Smooth muscle cell (in vitro differentiated cells): ENCODE measurements at regions not wholly inside any gene's neighbourhood (a gene's known extent, or its start where the extent isn't known, plus 50 kb on each side); places are given as distances from the start of the nearest gene placed in this dataset.
"Not testable (repeated sequence)": the region's sequence is repeated elsewhere in the genome, so short reads cannot be mapped to it uniquely, and the experiment has no call there.

Experiments
- DNase-seq: peaks from one replicate; lab custom pipeline; 2025; ENCODE audit not compliant: unreplicated experiment; lab: John Stamatoyannopoulos, UW
- H2AFZ ChIP-seq: fragments of 200-600 bp; sonication (generic); 2 replicates; pipeline ENCODE4 v1.6.0; 2016; ENCODE audit warnings: antibody characterized with exemption, low read depth, mild to moderate bottlenecking
- H3F3A ChIP-seq: fragments of 200-600 bp; sonication (generic); 2 replicates; pipeline ENCODE4 v1.6.0; 2017; ENCODE audit warnings: antibody characterized with exemption, low read depth
- H3K27ac ChIP-seq: fragments of 200-600 bp; sonication (generic); 2 replicates; pipeline ENCODE4 v1.5.1; 2016; ENCODE audit warnings: low read depth, mild to moderate bottlenecking
- H3K27me3 ChIP-seq: fragments of 200-600 bp; sonication (generic); 2 replicates; pipeline ENCODE4 v1.6.1; 2016; ENCODE audit warnings: low read depth, mild to moderate bottlenecking
- H3K36me3 ChIP-seq: fragments of 200-600 bp; sonication (generic); 2 replicates; pipeline ENCODE4 v1.5.1; 2016; ENCODE audit warnings: low read depth
- H3K4me1 ChIP-seq: fragments of 200-600 bp; sonication (generic); 2 replicates; pipeline ENCODE4 v1.5.1; 2016; ENCODE audit warnings: low read depth
- H3K4me2 ChIP-seq: fragments of 200-600 bp; sonication (generic); 2 replicates; pipeline ENCODE4 v1.6.0; 2016; ENCODE audit warnings: mild to moderate bottlenecking
- H3K4me3 ChIP-seq: fragments of 200-600 bp; sonication (generic); 2 replicates; pipeline ENCODE4 v1.5.1; 2016; ENCODE audit warnings: mild to moderate bottlenecking
- H3K79me2 ChIP-seq: fragments of 200-600 bp; sonication (generic); 2 replicates; pipeline ENCODE4 v1.6.0; 2016; ENCODE audit warnings: low read depth, mild to moderate bottlenecking
- H3K9ac ChIP-seq: fragments of 200-600 bp; sonication (generic); 2 replicates; pipeline ENCODE4 v1.6.0; 2016; ENCODE audit warnings: low read depth
- H3K9me3 ChIP-seq: fragments of 200-600 bp; sonication (generic); replicated peaks from 2 replicates; pipeline ENCODE4 v1.5.1; 2016; ENCODE audit warnings: low read depth
- H4K20me1 ChIP-seq: fragments of 200-600 bp; sonication (generic); 2 replicates; pipeline ENCODE4 v1.6.0; 2016; ENCODE audit warnings: low read depth
- WGBS: methylation state at CpG from one replicate; pipeline ENCODE4 v1.1.7; 2016; ENCODE audit warnings: low lambda C conversion rate; 5-methylcytosine and 5-hydroxymethylcytosine counted together
- TF ChIP-seq, protein P1 (sequence below): fragments of 200-600 bp; sonication (generic); IDR thresholded peaks from 2 replicates; pipeline ENCODE4 v1.5.1; 2017; ENCODE audit warnings: borderline replicate concordance, mild to moderate bottlenecking, antibody characterized with exemption; ENCODE audit not compliant: insufficient read depth, poor library complexity, severe bottlenecking

DNA sequence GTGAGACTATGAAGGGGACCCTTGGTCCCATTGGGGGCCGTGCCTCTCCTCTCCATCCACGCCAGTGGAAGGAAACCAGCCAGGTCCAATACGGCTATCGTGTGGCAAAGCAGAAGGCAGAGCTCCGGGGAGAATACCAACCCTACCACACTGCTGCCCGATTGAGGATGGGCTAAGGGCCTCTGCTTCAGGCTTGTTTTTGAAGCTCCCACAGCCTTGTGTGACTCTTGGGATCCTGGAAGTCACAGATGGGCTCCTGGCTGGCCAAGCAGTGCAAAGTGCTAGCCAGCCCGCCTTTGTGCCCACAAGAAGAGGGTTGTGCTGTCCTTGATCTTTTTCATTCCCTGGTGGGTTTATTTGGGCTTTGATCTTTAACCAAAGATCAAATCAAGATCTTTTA is 70.6 kb upstream of the ID2 start:
- Histone ChIP-seq H3K4me2 (no peak overlapping the region), H3K9me3 (no peaks in the 10 kb centered on the region), H3K9ac (no peak overlapping the region), H4K20me1 (no peaks in the 10 kb centered on the region), H3K27me3 (no peaks in the 10 kb centered on the region), H3K4me1 (peaks cover 10% of the 10 kb centered on the region), H3K79me2 (no peaks in the 10 kb centered on the region), H3K4me3 (no peak overlapping the region), H2AFZ (no peak overlapping the region), H3K27ac (no peak overlapping the region), H3F3A (peaks cover 14% of the 10 kb centered on the region), H3K36me3 (no peaks in the 10 kb centered on the region)
- TF ChIP-seq, protein P1, sequence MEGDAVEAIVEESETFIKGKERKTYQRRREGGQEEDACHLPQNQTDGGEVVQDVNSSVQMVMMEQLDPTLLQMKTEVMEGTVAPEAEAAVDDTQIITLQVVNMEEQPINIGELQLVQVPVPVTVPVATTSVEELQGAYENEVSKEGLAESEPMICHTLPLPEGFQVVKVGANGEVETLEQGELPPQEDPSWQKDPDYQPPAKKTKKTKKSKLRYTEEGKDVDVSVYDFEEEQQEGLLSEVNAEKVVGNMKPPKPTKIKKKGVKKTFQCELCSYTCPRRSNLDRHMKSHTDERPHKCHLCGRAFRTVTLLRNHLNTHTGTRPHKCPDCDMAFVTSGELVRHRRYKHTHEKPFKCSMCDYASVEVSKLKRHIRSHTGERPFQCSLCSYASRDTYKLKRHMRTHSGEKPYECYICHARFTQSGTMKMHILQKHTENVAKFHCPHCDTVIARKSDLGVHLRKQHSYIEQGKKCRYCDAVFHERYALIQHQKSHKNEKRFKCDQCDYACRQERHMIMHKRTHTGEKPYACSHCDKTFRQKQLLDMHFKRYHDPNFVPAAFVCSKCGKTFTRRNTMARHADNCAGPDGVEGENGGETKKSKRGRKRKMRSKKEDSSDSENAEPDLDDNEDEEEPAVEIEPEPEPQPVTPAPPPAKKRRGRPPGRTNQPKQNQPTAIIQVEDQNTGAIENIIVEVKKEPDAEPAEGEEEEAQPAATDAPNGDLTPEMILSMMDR: no peak
- no peak for DNase-seq
- 97% methylated on average over 7 of the region's 7 CpGs for WGBS

DNA sequence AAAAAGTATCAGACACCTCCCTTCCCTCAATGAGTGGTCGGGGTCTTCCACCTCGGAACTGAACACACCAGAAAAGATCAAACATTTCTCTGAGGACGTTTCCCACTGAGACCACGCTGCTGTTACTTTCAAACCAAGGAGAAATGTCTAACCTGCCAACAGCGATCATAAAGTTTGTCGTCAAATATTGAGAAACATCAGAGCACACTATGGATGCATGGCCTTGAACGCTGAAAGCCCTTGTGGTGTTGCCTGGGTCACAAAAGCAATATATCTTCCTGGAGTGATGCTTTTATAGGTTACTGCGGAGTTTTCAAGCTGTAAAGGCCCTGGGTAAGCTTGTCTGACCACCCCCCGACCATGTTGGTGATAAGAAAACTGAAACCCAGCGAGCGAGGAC is 70.2 kb upstream of the ID2 start:
- peaks cover 10% of the 10 kb centered on the region for H3K4me1 ChIP-seq
- H3K79me2 ChIP-seq: no peaks in the 10 kb centered on the region
- H3K4me2 ChIP-seq: no peak overlapping the region
- TF ChIP-seq, protein P1: no peak
- WGBS: 44% methylated on average over 11 of the region's 11 CpGs
- H3K9me3 ChIP-seq: no peaks in the 10 kb centered on the region
- no peak for DNase-seq
- no peak overlapping the region for H3K4me3 ChIP-seq
- no peaks in the 10 kb centered on the region for H3K36me3 ChIP-seq
- no peak overlapping the region for H2AFZ ChIP-seq
- H3K27me3 ChIP-seq: no peaks in the 10 kb centered on the region
- no peak overlapping the region for H3K27ac ChIP-seq
- H3K9ac ChIP-seq: no peak overlapping the region
- peaks cover 10% of the 10 kb centered on the region for H3F3A ChIP-seq
- no peaks in the 10 kb centered on the region for H4K20me1 ChIP-seq

DNA sequence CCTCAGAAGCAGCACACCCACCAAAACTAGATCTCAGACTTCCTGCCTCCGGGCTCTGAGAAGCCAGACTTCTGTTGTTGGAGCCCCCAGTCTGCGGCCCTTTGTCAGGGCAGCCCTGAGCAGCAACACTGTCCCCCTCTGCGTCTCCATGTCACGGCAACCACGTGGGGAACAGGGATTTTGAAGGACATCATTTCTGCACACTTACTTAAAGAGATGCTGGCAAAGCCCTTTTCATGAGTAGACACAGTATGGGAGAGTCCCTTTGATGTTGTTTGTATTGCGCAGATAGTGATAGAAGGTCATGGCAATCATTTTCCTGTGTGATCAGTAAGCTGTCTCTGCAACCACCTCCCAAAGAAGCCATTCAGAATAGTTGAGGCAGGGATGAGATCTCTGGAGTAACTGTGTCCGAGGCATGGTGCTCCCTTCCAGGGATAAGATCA is 69.1 kb upstream of the ID2 start:
- 77% methylated on average over 7 of the region's 7 CpGs for WGBS
- TF ChIP-seq, protein P1: no peak
- Histone ChIP-seq H3K27ac (no peak overlapping the region), H2AFZ (no peak overlapping the region), H3K4me1 (peaks cover 10% of the 10 kb centered on the region), H3K79me2 (no peaks in the 10 kb centered on the region), H4K20me1 (no peaks in the 10 kb centered on the region), H3K27me3 (no peaks in the 10 kb centered on the region), H3K4me3 (no peak overlapping the region), H3K4me2 (no peak overlapping the region), H3K36me3 (no peaks in the 10 kb centered on the region), H3K9me3 (no peaks in the 10 kb centered on the region), H3F3A (peaks cover 10% of the 10 kb centered on the region), H3K9ac (no peak overlapping the region)
- no peak for DNase-seq

DNA sequence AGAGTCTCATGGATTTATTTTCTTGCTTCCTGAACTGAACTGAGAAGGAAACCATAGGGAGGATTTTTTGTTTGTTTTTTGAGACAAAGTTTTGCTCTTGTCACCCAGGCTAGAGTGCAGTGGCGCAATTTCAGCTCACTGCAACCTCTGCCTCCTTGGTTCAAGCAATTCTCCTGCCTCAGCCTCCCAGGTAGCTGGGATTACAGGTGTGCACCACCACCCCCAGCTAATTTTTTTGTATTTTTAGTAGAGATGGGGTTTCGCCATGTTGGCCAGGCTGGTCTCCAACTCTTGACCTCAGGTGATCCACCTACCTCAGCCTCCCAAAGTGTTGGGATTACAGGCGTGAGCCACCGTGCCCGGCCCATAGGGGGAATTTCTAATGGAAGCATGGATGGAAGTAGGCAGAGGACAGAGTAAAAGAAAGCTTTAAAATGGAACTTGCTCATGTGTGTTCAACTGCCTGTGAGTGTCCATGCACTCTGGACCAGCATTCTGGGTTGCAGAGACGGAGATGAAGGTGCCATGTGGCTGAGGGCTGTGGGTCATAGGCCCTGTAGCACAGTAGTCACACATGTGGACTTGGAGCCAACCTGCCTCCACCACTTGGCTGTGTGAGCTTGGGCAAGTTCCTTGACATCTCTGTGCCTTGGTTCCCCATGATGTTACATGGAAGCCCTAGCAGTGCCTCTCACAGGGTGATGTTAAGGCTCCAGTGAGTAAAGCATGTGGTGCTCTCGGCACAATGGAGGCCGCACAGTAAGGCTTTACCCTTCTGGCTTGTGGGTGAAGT is 68.5 kb upstream of the ID2 start:
- H3K4me3 ChIP-seq, H3K79me2 ChIP-seq, H2AFZ ChIP-seq, H3K9ac ChIP-seq, H3K4me1 ChIP-seq, H3K27me3 ChIP-seq, H3K27ac ChIP-seq, H3K9me3 ChIP-seq, H3K36me3 ChIP-seq, H4K20me1 ChIP-seq, H3K4me2 ChIP-seq, DNase-seq: not testable (repeated sequence)
- WGBS: 98% methylated on average over 8 of the region's 8 CpGs
- peaks cover 10% of the 10 kb centered on the region for H3F3A ChIP-seq
